OCI-LY7 (cell line): ENCODE measurements at regions not wholly inside any gene's neighbourhood (a gene's known extent, or its start where the extent isn't known, plus 50 kb on each side); places are given as distances from the start of the nearest gene placed in this dataset.

ENCODE experiments used
- BruUV-seq: library from RNA; stranded (reverse); fragments of 400-500 nt; replicated peaks from 2 replicates; lab custom pipeline; 2021; lab: Mats Ljungman, UMichigan
- CTCF ChIA-PET: fragments of 300-600 bp; sonication (Branson Sonifier 250); formaldehyde crosslinking; loops from one replicate; lab custom pipeline; 2022; ENCODE audit warnings: antibody characterized with exemption; ENCODE audit not compliant: unreplicated experiment; lab: Charles Lee
- POLR2A ChIA-PET: fragments of 300-600 bp; sonication (Branson Sonifier 250); formaldehyde crosslinking; loops from one replicate; lab custom pipeline; 2022; ENCODE audit warnings: antibody characterized with exemption; lab: Charles Lee
- DNase-seq: peaks from one replicate; pipeline ENCODE4 v3.0.0-alpha.2; 2015; ENCODE audit warnings: low spot score
- H2AFZ ChIP-seq: fragments of 200-600 bp; sonication (generic), shearing (Covaris generic); 2 replicates; pipeline ENCODE4 v1.6.1; 2014; ENCODE audit warnings: mild to moderate bottlenecking, antibody characterized with exemption, low read length, moderate library complexity
- H3K27ac ChIP-seq: fragments of 200-600 bp; sonication (generic); 2 replicates; pipeline ENCODE4 v1.5.1; 2014; ENCODE audit warnings: mixed run types, low read depth, mild to moderate bottlenecking, moderate library complexity, low read length, inconsistent platforms; ENCODE audit not compliant: poor library complexity, severe bottlenecking
- H3K36me3 ChIP-seq: fragments of 200-600 bp; sonication (generic); 2 replicates; pipeline ENCODE4 v1.6.1; 2014; ENCODE audit warnings: mild to moderate bottlenecking, antibody characterized with exemption, low read length, moderate library complexity, mixed read lengths; ENCODE audit not compliant: insufficient read depth
- H3K4me1 ChIP-seq: fragments of 200-600 bp; sonication (generic); 2 replicates; pipeline ENCODE4 v1.5.1; 2014; ENCODE audit warnings: mild to moderate bottlenecking, low read length; ENCODE audit not compliant: insufficient read depth, poor library complexity, severe bottlenecking
- H3K4me2 ChIP-seq: fragments of 200-600 bp; sonication (generic); 2 replicates; pipeline ENCODE4 v1.6.1; 2014; ENCODE audit warnings: mild to moderate bottlenecking, low read length
- H3K4me3 ChIP-seq: fragments of 200-600 bp; sonication (generic); 2 replicates; pipeline ENCODE4 v1.5.1; 2014; ENCODE audit warnings: mild to moderate bottlenecking, low read depth, low read length; ENCODE audit not compliant: poor library complexity, severe bottlenecking
- H3K79me2 ChIP-seq: fragments of 200-600 bp; sonication (generic); 2 replicates; pipeline ENCODE4 v1.6.1; 2016; ENCODE audit warnings: low read depth, mild to moderate bottlenecking, low read length, moderate library complexity, mixed read lengths; ENCODE audit not compliant: insufficient read depth
- H3K9me2 ChIP-seq: fragments of 200-600 bp; sonication (generic); 2 replicates; pipeline ENCODE4 v1.6.1; 2016; ENCODE audit warnings: mild to moderate bottlenecking, low read length, mixed read lengths; ENCODE audit not compliant: insufficient read depth
- H3K9me3 ChIP-seq: fragments of 200-600 bp; sonication (generic); 2 replicates; pipeline ENCODE4 v1.6.1; 2014; ENCODE audit warnings: mild to moderate bottlenecking, mixed run types, low read length, mixed read lengths
- H4K20me1 ChIP-seq: fragments of 200-600 bp; sonication (generic); 2 replicates; pipeline ENCODE4 v1.6.1; 2014; ENCODE audit warnings: mild to moderate bottlenecking, antibody characterized with exemption, low read length, moderate library complexity, mixed read lengths; ENCODE audit not compliant: insufficient read depth
- EZH2phosphoT487 ChIP-seq: fragments of 200-600 bp; sonication (generic); IDR thresholded peaks from 2 replicates; pipeline ENCODE4 v1.6.1; 2018; ENCODE audit warnings: low read depth, borderline replicate concordance, mild to moderate bottlenecking, mixed run types, antibody characterized with exemption, low read length, moderate library complexity, mixed read lengths
- intact Hi-C: fragments of 100-400 bp; cut with micrococcal nuclease; formaldehyde crosslinking; loops from one replicate; pipeline ENCODE4 v1.10.0; 2022; ENCODE audit not compliant: unreplicated experiment
- TF ChIP-seq, protein P1 (sequence below): fragments of 200-600 bp; sonication (generic); conservative IDR thresholded peaks from 2 replicates; pipeline ENCODE4 v1.5.1; 2014; ENCODE audit warnings: mild to moderate bottlenecking, antibody characterized with exemption, low read length, moderate library complexity, mixed read lengths

- Histone ChIP-seq H3K27ac (no peak overlapping the region), H3K9me3 (peaks cover 5% of the 10 kb centered on the region; the same call in 1 of the 2 replicates), H4K20me1 (no peaks in the 10 kb centered on the region), H3K4me1 (no peaks in the 10 kb centered on the region), H3K79me2 (no peaks in the 10 kb centered on the region), H3K36me3 (no peaks in the 10 kb centered on the region), H3K9me2 (no peaks in the 10 kb centered on the region), H2AFZ (no peak overlapping the region), H3K4me2 (no peak overlapping the region), H3K4me3 (no peak overlapping the region)
- CTCF ChIA-PET: no interaction called here
- DNase-seq: no peak
- intact Hi-C loops: no loop called here
- BruUV-seq: no TSS peak
- TF ChIP-seq EZH2phosphoT487: no peak
- TF ChIP-seq, protein P1, sequence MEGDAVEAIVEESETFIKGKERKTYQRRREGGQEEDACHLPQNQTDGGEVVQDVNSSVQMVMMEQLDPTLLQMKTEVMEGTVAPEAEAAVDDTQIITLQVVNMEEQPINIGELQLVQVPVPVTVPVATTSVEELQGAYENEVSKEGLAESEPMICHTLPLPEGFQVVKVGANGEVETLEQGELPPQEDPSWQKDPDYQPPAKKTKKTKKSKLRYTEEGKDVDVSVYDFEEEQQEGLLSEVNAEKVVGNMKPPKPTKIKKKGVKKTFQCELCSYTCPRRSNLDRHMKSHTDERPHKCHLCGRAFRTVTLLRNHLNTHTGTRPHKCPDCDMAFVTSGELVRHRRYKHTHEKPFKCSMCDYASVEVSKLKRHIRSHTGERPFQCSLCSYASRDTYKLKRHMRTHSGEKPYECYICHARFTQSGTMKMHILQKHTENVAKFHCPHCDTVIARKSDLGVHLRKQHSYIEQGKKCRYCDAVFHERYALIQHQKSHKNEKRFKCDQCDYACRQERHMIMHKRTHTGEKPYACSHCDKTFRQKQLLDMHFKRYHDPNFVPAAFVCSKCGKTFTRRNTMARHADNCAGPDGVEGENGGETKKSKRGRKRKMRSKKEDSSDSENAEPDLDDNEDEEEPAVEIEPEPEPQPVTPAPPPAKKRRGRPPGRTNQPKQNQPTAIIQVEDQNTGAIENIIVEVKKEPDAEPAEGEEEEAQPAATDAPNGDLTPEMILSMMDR: no peak
- POLR2A ChIA-PET: no interaction called here
These were observed 1044.6 kb upstream of the EYS start for GRCh38 chr6:66751630-66752029.

DNA sequence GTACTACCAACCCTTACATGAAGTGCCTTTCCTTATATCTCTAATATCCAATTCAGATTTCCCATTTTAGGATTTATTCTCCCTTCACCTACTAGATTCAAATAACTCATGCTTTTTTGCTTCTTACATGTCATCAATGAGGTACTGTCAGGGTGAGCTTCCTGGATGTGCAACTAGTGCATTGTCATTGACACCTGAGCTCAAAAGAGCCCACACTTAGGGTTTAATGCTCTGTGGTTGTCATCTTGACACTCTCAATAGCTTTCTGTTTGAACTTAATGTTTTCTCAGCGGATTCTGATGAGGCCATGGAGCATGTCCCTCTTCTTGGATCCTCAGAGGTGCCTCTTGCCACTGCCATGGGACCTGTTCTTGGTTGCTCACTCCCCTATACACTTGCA lies 1033.3 kb upstream of the EYS start:
- Histone ChIP-seq H2AFZ (no peak overlapping the region), H3K9me3 (no peaks in the 10 kb centered on the region), H3K4me1 (no peaks in the 10 kb centered on the region), H3K36me3 (no peaks in the 10 kb centered on the region), H3K4me2 (no peak overlapping the region), H3K79me2 (no peaks in the 10 kb centered on the region), H3K27ac (no peak overlapping the region), H3K9me2 (no peaks in the 10 kb centered on the region), H4K20me1 (no peaks in the 10 kb centered on the region), H3K4me3 (no peak overlapping the region)
- CTCF ChIA-PET: no interaction called here
- TF ChIP-seq, protein P1: no peak
- no peak for TF ChIP-seq EZH2phosphoT487
- DNase-seq: no peak
- intact Hi-C loops: no loop called here
- BruUV-seq: no TSS peak
- POLR2A ChIA-PET: no interaction called here

GRCh38 chr6:66735106-66735890 lies 1028.3 kb upstream of the EYS start:
- H3K4me1 ChIP-seq: no peaks in the 10 kb centered on the region
- no peaks in the 10 kb centered on the region for H3K79me2 ChIP-seq
- TF ChIP-seq, protein P1: no peak
- no peak for TF ChIP-seq EZH2phosphoT487
- no peak overlapping the region for H3K4me2 ChIP-seq
- no TSS peak for BruUV-seq
- no peaks in the 10 kb centered on the region for H4K20me1 ChIP-seq
- POLR2A ChIA-PET: no interaction called here
- CTCF ChIA-PET: no interaction called here
- no peak for DNase-seq
- H3K9me2 ChIP-seq: no peaks in the 10 kb centered on the region
- intact Hi-C loops: no loop called here
- no peaks in the 10 kb centered on the region for H3K9me3 ChIP-seq
- no peaks in the 10 kb centered on the region for H3K36me3 ChIP-seq
- no peak overlapping the region for H2AFZ ChIP-seq
- no peak overlapping the region for H3K27ac ChIP-seq
- no peak overlapping the region for H3K4me3 ChIP-seq
